IMR-90 (cell line): ENCODE measurements at regions not wholly inside any gene's neighbourhood (a gene's known extent, or its start where the extent isn't known, plus 50 kb on each side); places are given as distances from the start of the nearest gene placed in this dataset.

Experiments
- ATAC-seq: fragments of 200-7000 bp; cut with Tn5 transposase; 2 replicates; pipeline ENCODE4 v1.9.1; 2020; ENCODE audit warnings: low read depth, mild to moderate bottlenecking, moderate library complexity
- BruUV-seq: library from RNA; stranded (reverse); fragments of 400-500 nt; replicated peaks from 2 replicates; lab custom pipeline; 2021; lab: Mats Ljungman, UMichigan
- CTCF ChIA-PET: fragments of 300-600 bp; formaldehyde crosslinking; extraction: SDS; loops from one replicate; lab custom pipeline; 2021; ENCODE audit warnings: antibody characterized with exemption; lab: Yijun Ruan, JAX
- POLR2A ChIA-PET: fragments of 300-600 bp; sonication (Branson Sonifier 250); formaldehyde crosslinking; loops from one replicate; lab custom pipeline; 2022; ENCODE audit warnings: antibody characterized with exemption; ENCODE audit not compliant: unreplicated experiment; lab: Charles Lee
- DNase-seq: peaks from one replicate; pipeline ENCODE4 v3.0.0; 2013
- H2AFZ ChIP-seq: replicated peaks from 2 replicates; pipeline ENCODE3; 2013; ENCODE audit warnings: low read length, mild to moderate bottlenecking; ENCODE audit not compliant: poor library complexity
- H2AK5ac ChIP-seq: 2 replicates; pipeline ENCODE4 v1.6.1; 2013; ENCODE audit warnings: low read depth, low read length, inconsistent platforms
- H2AK9ac ChIP-seq: replicated peaks from 2 replicates; pipeline ENCODE3; 2013; ENCODE audit warnings: mild to moderate bottlenecking, low read depth, low read length, moderate library complexity; ENCODE audit not compliant: poor library complexity
- H2BK120ac ChIP-seq: 2 replicates; pipeline ENCODE4 v1.6.1; 2013; ENCODE audit warnings: low read depth, low read length, inconsistent platforms
- H2BK15ac ChIP-seq: 3 replicates; pipeline ENCODE4 v1.6.1; 2013; ENCODE audit warnings: low read depth, low read length, inconsistent platforms
- H2BK20ac ChIP-seq: 2 replicates; pipeline ENCODE4 v1.6.1; 2013; ENCODE audit warnings: low read depth, mild to moderate bottlenecking, inconsistent platforms, low read length, moderate library complexity
- H2BK5ac ChIP-seq: 2 replicates; pipeline ENCODE4 v1.6.1; 2013; ENCODE audit warnings: mild to moderate bottlenecking, low read depth, low read length, inconsistent platforms; ENCODE audit not compliant: poor library complexity, severe bottlenecking
- H3K14ac ChIP-seq: replicated peaks from 2 replicates; pipeline ENCODE4 v1.6.1; 2013; ENCODE audit warnings: low read depth, low read length, inconsistent platforms
- H3K18ac ChIP-seq: 2 replicates; pipeline ENCODE4 v1.6.1; 2013; ENCODE audit warnings: low read depth, low read length, control low read depth
- H3K23ac ChIP-seq: 2 replicates; pipeline ENCODE4 v1.6.1; 2013; ENCODE audit warnings: low read depth, low read length, inconsistent platforms
- H3K27ac ChIP-seq: 2 replicates; pipeline ENCODE4 v1.5.1; 2013; ENCODE audit warnings: mild to moderate bottlenecking, control low read depth, low read length; ENCODE audit not compliant: insufficient read depth
- H3K27me3 ChIP-seq: 2 replicates; pipeline ENCODE4 v1.6.1; 2013; ENCODE audit warnings: low read length; ENCODE audit not compliant: control insufficient read depth, insufficient read depth
- H3K36me3 ChIP-seq: 2 replicates; pipeline ENCODE4 v1.6.1; 2013; ENCODE audit warnings: low read length, mixed read lengths; ENCODE audit not compliant: control insufficient read depth, insufficient read depth
- H3K4ac ChIP-seq: 2 replicates; pipeline ENCODE4 v1.6.1; 2013; ENCODE audit warnings: low read depth, low read length, inconsistent platforms
- H3K4me1 ChIP-seq: 2 replicates; pipeline ENCODE4 v1.6.1; 2013; ENCODE audit warnings: low read length, mixed read lengths; ENCODE audit not compliant: control insufficient read depth, insufficient read depth
- H3K4me2 ChIP-seq: 2 replicates; pipeline ENCODE4 v1.6.1; 2013; ENCODE audit warnings: low read depth, mild to moderate bottlenecking, control low read depth, low read length, moderate library complexity
- H3K4me3 ChIP-seq: 2 replicates; pipeline ENCODE4 v1.5.1; 2013; ENCODE audit warnings: low read depth, mild to moderate bottlenecking, control low read depth, low read length, moderate library complexity; ENCODE audit not compliant: insufficient read depth
- H3K56ac ChIP-seq: 2 replicates; pipeline ENCODE4 v1.6.1; 2013; ENCODE audit warnings: low read length, inconsistent platforms; ENCODE audit not compliant: insufficient read depth; ENCODE audit errors: extremely low read depth
- H3K79me1 ChIP-seq, 2 experiments: 2 replicates each; pipeline ENCODE4 v1.6.1; 2013; ENCODE audit warnings: low read length in 2 of 2, inconsistent platforms in 1 of 2, low read depth in 1 of 2
- H3K9ac ChIP-seq: 2 replicates; pipeline ENCODE4 v1.6.1; 2013; ENCODE audit warnings: low read depth, low read length, control low read depth
- H3K9me1 ChIP-seq: 2 replicates; pipeline ENCODE4 v1.6.1; 2013; ENCODE audit warnings: low read length, inconsistent platforms; ENCODE audit not compliant: insufficient read depth
- H3K9me3 ChIP-seq: 2 replicates; pipeline ENCODE4 v1.6.1; 2013; ENCODE audit warnings: low read length; ENCODE audit not compliant: control insufficient read depth, insufficient read depth
- H4K20me1 ChIP-seq: 2 replicates; pipeline ENCODE4 v1.6.1; 2013; ENCODE audit warnings: low read length, inconsistent platforms; ENCODE audit not compliant: insufficient read depth
- H4K5ac ChIP-seq: 2 replicates; pipeline ENCODE4 v1.6.1; 2013; ENCODE audit warnings: mild to moderate bottlenecking, low read depth, low read length, control low read depth
- H4K8ac ChIP-seq, 2 experiments: 2 replicates each; pipeline ENCODE4 v1.6.1; 2013; ENCODE audit warnings: low read depth in 2 of 2, low read length in 2 of 2, control low read depth in 1 of 2, inconsistent platforms in 1 of 2
- H4K91ac ChIP-seq: 2 replicates; pipeline ENCODE4 v1.6.1; 2013; ENCODE audit warnings: low read depth, low read length, inconsistent platforms; ENCODE audit not compliant: insufficient read depth
- BHLHE40 ChIP-seq: fragments of 150-350 bp; IDR thresholded peaks from 2 replicates; pipeline ENCODE4 v1.6.1; 2016; ENCODE audit warnings: mild to moderate bottlenecking, low read depth, low read length
- CEBPB ChIP-seq: IDR thresholded peaks from 2 replicates; pipeline ENCODE4 v1.6.1; 2012; ENCODE audit warnings: low read depth, low read length, improper control_type of control experiment
- CHD1 ChIP-seq: IDR thresholded peaks from 2 replicates; pipeline ENCODE4 v1.6.1; 2012; ENCODE audit warnings: low read depth, low read length, improper control_type of control experiment
- CTCF ChIP-seq: conservative IDR thresholded peaks from 2 replicates; pipeline ENCODE4 v1.5.1; 2012; ENCODE audit warnings: mild to moderate bottlenecking, low read depth, low read length, improper control_type of control experiment
- ELK1 ChIP-seq: fragments of 150-350 bp; IDR thresholded peaks from 2 replicates; pipeline ENCODE4 v1.6.1; 2016; ENCODE audit warnings: low read depth, mild to moderate bottlenecking, low read length, moderate library complexity, borderline replicate concordance
- FOS ChIP-seq: fragments of 150-350 bp; IDR thresholded peaks from 2 replicates; pipeline ENCODE4 v1.6.1; 2016; ENCODE audit warnings: low read depth, low read length
- MAZ ChIP-seq: IDR thresholded peaks from 2 replicates; pipeline ENCODE4 v1.6.1; 2012; ENCODE audit warnings: low read depth, mild to moderate bottlenecking, low read length, improper control_type of control experiment, moderate library complexity, borderline replicate concordance
- MXI1 ChIP-seq: IDR thresholded peaks from 2 replicates; pipeline ENCODE4 v1.6.1; 2012; ENCODE audit warnings: low read depth, mild to moderate bottlenecking, low read length, moderate library complexity, borderline replicate concordance
- NFE2L2 ChIP-seq: fragments of 150-350 bp; IDR thresholded peaks from 2 replicates; pipeline ENCODE4 v1.6.1; 2016; ENCODE audit warnings: low read depth, mild to moderate bottlenecking, low read length
- POLR2A ChIP-seq: IDR thresholded peaks from 2 replicates; pipeline ENCODE4 v1.6.1; 2012; ENCODE audit warnings: mild to moderate bottlenecking, low read depth, low read length
- RAD21 ChIP-seq: IDR thresholded peaks from 2 replicates; pipeline ENCODE4 v1.6.1; 2012; ENCODE audit warnings: low read length, improper control_type of control experiment
- RCOR1 ChIP-seq: IDR thresholded peaks from 2 replicates; pipeline ENCODE4 v1.6.1; 2012; ENCODE audit warnings: mild to moderate bottlenecking, low read length, improper control_type of control experiment; ENCODE audit not compliant: insufficient replicate concordance
- RFX5 ChIP-seq: IDR thresholded peaks from 2 replicates; pipeline ENCODE4 v1.8.0; 2012; ENCODE audit warnings: low read depth, mild to moderate bottlenecking, low read length, moderate library complexity
- SMC3 ChIP-seq: fragments of 150-350 bp; IDR thresholded peaks from 2 replicates; pipeline ENCODE4 v1.6.1; 2016; ENCODE audit warnings: low read depth, mild to moderate bottlenecking, antibody characterized with exemption, low read length, moderate library complexity
- USF2 ChIP-seq: fragments of 150-350 bp; IDR thresholded peaks from 2 replicates; pipeline ENCODE4 v1.6.1; 2017; ENCODE audit warnings: mild to moderate bottlenecking, antibody characterized with exemption, low read length, low read depth
- WGBS, 2 experiments: methylation state at CpG; one replicate each; pipeline versions ENCODE4 v1.1.5 to v1.1.7; 2013; ENCODE audit warnings: missing lambda C conversion rate in 2 of 2; ENCODE audit not compliant: insufficient read length in 1 of 2; ENCODE audit errors: extremely low coverage in 2 of 2; 5-methylcytosine and 5-hydroxymethylcytosine counted together
- dilution Hi-C: fragments of 300-500 bp; cut with HindIII; formaldehyde crosslinking; loops from one replicate; pipeline ENCODE4 v1.14.3; 2018; ENCODE audit warnings: low sequenced_read_pairs; ENCODE audit not compliant: unreplicated experiment
- in situ Hi-C: fragments of 300-500 bp; cut with MboI; formaldehyde crosslinking; loops from 3 replicates; pipeline ENCODE4 v1.14.3; 2019; ENCODE audit warnings: low sequenced_read_pairs, inconsistent platforms, mixed read lengths
- intact Hi-C: fragments of 100-400 bp; cut with micrococcal nuclease; formaldehyde crosslinking; loops from 2 replicates; pipeline ENCODE4 v1.10.0; 2022

- H3K27me3 ChIP-seq: no peaks in the 10 kb centered on the region
- H2AFZ ChIP-seq: no peak overlapping the region
- peak overlapping the region; percentile 89 for H3K18ac ChIP-seq
- H2BK20ac ChIP-seq: peak overlapping the region; percentile 76; the same call in 1 of the 2 replicates
- peak overlapping the region; percentile 81; the same call in 1 of the 2 replicates for H3K14ac ChIP-seq
- peak overlapping the region; percentile 77; the same call in 1 of the 2 replicates for H3K4ac ChIP-seq
- H3K56ac ChIP-seq: no peak overlapping the region
- H2BK120ac ChIP-seq: peak overlapping the region; percentile 75
- H3K36me3 ChIP-seq: no peaks in the 10 kb centered on the region
- no TSS peak for BruUV-seq
- peak overlapping the region; percentile 99 for H4K5ac ChIP-seq
- peak overlapping the region; percentile 18; the same call in 1 of the 2 replicates for H3K23ac ChIP-seq
- no peaks in the 10 kb centered on the region for H3K9me3 ChIP-seq
- H3K79me1 ChIP-seq: no peaks in the 10 kb centered on the region
- H2AK5ac ChIP-seq: no peak overlapping the region; the same call in 1 of the 2 replicates
- H3K9ac ChIP-seq: no peak overlapping the region
- TF ChIP-seq FOS (no peak), BHLHE40 (no peak), SMC3 (no peak), USF2 (no peak), CEBPB (no peak), ELK1 (no peak), RCOR1 (no peak), CHD1 (no peak), NFE2L2 (no peak), MXI1 (no peak), POLR2A (no peak), RFX5 (no peak), CTCF (no peak), RAD21 (no peak), MAZ (no peak)
- H2AK9ac ChIP-seq: no peak overlapping the region
- DNase-seq (no peak), ATAC-seq (peak; percentile 14)
- H4K8ac ChIP-seq: peak overlapping the region; percentile 36 to 41; a peak in 3 of 4 replicates
- H2BK15ac ChIP-seq: peak overlapping the region; percentile 69; the same call in 2 of the 3 replicates
- peaks cover 7% of the 10 kb centered on the region for H3K4me1 ChIP-seq
- intact Hi-C loops (no loop called here), in situ Hi-C loops (no loop called here), dilution Hi-C loops (no loop called here)
- H4K20me1 ChIP-seq: no peaks in the 10 kb centered on the region
- WGBS, 2 experiments: no CpG with 5 or more reads among the region's 2 CpGs
- ChIA-PET CTCF (no interaction called here), POLR2A (no interaction called here)
- H3K27ac ChIP-seq: peak overlapping the region; percentile 54
- no peaks in the 10 kb centered on the region for H3K9me1 ChIP-seq
- peak overlapping the region; percentile 33; the same call in 1 of the 2 replicates for H3K4me2 ChIP-seq
- H2BK5ac ChIP-seq: peak overlapping the region; percentile 81
- peak overlapping the region; percentile 70; the same call in 1 of the 2 replicates for H4K91ac ChIP-seq
- H3K4me3 ChIP-seq: no peak overlapping the region
Observed at GRCh38 chr5:33337637-33337992, 103.2 kb upstream of the TARS1 start.
